NCI-H82 treated with DMSO at 0.1 percent for 48 hours (cell line): ENCODE measurements at regions not wholly inside any gene's neighbourhood (a gene's known extent, or its start where the extent isn't known, plus 50 kb on each side); places are given as distances from the start of the nearest gene placed in this dataset.
"Not testable (repeated sequence)": the region's sequence is repeated elsewhere in the genome, so short reads cannot be mapped to it uniquely, and the experiment has no call there.

Source experiments
- DNase-seq: peaks from one replicate; lab custom pipeline; 2025; ENCODE audit not compliant: unreplicated experiment; lab: John Stamatoyannopoulos, UW

- no peak for DNase-seq
Measured at GRCh38 chr5:89067362-89067761, 184.4 kb upstream of the MEF2C start.

DNA sequence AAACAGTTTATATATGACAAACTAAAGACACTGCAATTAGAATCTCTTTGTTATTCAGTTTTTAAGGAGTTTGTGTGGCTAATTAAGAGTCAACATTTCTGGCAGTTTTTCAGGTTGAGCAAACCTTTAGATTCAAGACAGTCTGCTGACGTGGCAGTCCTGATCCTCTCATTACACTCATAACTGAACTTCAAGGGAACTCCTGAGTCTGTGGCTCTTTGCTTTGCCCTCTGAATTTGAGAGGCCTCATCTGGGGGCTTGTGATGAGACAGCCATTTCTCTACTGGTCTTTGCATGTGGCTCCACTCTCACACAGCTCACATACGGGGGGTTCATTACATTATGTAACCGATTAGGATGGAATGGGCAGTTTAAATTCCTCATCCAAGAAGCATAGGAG lies 182.9 kb upstream of the MEF2C start:
- DNase-seq: no peak

- DNase-seq: no peak
Measured at GRCh38 chr5:89064736-89065135, 181.8 kb upstream of the MEF2C start.

- DNase-seq: no peak
Measured at GRCh38 chr5:89064054-89064453, 181.1 kb upstream of the MEF2C start.

DNA sequence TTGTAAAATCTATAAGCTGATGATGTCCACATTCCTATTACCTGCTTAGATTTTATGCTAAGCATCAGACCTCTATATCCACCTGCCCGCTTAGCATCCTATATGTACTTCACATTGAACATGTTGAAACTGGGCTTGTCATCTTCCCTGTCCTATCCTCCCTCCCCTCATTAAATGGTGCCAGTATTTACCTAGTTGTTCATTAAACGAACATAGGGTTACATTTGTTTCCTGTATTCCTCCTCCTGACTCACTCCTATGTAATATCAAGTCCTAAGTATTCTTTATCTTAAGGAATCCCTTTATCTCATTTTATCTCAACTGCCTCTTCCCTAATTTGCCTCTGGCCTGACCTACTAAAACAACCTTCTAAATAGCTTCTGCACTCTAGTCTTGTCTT lies 177.8 kb upstream of the MEF2C start:
- DNase-seq: no peak

DNA sequence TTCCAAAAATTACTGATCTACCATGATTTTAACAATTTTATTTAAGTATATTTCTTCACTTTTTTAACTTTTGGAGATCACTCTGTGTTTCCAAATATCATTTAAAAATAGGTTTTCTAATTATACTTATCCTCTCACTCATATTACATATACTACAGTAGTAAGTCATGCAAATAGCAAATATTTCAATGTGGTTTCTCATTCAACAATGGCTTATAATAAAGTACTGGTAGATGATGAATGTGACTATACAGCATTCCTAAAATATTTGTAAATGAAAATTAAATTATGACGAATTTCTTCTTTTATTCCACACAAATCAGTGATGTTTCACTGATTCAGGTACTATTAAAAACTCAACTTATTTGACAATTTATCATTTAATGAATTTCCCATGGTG lies 176.3 kb upstream of the MEF2C start:
- no peak for DNase-seq

GRCh38 chr5:89055695-89056085 lies 172.7 kb upstream of the MEF2C start:
- DNase-seq: no peak

GRCh38 chr5:89055015-89055694 lies 172.2 kb upstream of the MEF2C start:
- no peak for DNase-seq

DNA sequence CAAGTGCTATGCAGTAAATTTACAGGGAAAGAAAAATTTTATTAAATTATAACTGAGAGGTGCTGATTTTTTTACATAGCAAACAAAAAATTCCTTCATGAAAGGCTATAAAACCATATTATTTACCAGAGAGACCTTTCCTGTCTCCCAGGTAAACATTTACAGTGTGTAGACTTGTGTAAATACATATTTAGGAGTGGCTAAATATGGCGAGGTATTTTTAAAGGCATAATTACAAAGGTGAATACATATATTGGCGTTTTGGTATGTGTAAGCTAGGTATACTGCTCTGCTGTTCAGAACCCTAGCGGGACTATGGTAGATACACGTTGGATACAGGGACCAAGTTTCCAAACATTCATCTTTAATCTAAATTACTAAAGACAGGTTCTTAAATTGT lies 170.6 kb upstream of the MEF2C start:
- DNase-seq: no peak

DNA sequence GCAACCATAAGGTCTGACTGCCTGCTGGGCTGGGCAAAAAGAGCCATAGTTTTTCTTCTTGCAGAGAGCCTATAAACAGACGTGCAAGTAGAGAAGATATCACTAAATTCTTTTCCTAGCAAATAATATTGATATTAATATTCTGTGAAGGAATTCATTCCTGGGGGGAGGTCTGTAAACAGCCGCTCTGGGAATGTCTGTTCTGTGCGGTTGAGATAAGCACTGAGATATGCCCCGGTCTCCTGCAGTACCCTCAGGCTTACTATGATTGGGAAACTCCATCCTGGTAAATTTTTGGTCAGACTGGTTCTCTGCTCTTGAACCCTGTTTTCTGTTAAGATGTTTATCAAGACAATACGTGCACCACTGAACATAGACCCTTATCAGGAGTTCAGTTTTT lies 167.1 kb upstream of the MEF2C start:
- not testable (repeated sequence) for DNase-seq

DNA sequence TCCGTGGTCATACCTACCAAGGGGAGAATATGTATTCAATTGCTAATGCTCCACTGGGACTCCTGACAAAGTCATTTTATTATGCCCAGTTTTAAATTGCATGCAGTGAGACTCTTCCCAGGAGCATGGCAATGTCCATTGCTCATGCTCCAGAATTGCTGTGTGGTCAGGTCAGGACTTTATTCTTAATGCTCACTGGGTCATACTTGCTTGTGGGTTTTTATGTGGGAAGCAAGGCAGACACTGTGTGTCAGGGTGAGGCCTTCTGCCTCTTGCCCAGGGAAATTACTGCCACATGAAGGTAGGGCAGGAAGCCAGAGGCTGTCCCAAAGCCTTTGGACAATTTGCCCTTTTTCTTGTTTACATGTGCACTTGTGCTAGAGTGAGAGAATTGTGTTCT lies 164.6 kb upstream of the MEF2C start:
- DNase-seq: no peak

- no peak for DNase-seq
Measured at GRCh38 chr5:89045216-89045615, 162.2 kb upstream of the MEF2C start.

DNA sequence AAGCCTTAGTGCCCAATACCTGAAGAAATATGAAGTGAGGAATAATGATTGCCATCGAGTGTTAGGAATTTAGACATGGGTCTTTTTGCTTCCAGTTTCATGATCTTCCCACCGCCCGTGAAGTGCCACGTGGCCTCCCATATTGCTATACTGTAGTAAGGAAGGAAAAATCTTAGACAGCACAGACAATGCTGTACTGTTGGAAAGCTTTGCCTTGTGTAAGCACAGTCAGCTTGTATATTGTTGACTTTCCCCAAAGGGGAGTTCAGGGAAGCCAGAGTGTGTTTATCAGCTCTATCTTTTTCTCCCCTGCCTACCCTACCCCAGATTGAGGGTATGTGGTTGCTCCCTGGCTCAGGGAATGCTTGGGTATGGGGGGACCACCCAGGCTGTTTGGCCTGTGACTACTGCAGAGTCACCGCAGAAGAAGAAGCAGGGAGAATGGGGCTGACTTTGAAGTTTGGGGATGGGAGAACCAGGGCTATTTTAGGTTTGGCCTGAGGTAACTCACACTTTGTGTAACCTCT lies 161.8 kb upstream of the MEF2C start:
- no peak for DNase-seq

DNA sequence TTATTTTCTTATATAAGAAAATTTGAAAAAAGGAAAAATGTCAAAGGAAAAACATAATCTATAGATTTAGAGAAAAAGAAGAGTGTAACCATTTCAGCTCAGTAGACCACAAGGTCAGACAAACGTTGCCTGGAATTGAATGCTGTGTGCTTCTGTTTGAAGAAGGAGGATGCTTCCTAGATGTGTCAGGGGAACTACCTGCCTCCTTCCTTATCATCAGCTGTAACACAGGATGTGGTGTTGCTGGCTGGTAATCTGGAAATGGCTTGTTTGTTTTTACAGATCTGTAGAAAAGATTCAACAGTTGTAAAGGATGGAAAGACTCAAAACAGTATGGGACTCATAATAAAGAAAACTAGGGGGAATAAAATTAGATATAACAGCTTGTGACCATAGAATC lies 160.7 kb upstream of the MEF2C start:
- DNase-seq: no peak

- DNase-seq: no peak
Measured at GRCh38 chr5:89042746-89043145, 159.8 kb upstream of the MEF2C start.

DNA sequence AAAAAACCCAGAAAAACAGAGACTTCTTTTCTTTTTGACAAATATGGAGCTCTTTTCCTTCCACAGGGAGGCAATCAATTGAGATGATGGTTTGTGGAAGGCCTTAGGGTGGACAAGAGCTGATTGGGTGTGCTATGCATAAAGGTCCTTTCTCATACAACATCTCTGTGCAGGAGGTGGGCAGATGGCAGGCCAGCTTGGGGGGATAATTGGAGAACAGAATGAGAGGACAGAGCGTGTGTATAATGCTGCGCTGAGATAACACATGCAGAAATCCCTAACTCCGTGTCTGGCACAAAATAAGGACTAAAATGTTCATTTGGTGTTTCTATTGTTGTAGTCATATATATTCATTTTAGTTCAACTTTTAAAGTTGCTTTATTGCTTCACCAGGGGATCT lies 159.0 kb upstream of the MEF2C start:
- DNase-seq: no peak

DNA sequence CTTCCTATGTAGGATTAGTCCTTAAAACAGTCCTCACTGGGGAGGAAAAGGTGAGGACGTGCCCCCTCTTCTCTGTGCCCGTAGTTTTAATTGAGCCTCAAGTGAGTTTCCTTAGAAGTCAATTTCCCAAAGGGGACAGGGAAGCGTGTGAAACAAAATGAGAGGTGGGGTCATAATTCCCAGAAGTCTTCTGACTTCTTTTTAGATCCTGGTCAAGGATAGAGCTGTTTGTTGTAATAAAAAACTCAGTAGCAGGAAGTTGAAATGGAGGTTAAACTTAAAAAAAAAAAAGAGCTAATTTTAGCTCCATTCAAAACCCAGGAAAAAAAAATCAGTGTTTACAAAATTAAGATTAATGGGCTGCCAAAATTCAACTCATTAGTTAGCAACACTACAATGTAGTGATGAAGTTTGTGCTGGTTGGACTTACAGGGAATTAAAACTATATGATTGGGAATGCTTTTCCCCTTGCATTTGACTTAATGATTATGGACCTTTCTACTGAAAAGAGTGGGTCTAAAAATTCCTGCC lies 158.3 kb upstream of the MEF2C start:
- DNase-seq: no peak

DNA sequence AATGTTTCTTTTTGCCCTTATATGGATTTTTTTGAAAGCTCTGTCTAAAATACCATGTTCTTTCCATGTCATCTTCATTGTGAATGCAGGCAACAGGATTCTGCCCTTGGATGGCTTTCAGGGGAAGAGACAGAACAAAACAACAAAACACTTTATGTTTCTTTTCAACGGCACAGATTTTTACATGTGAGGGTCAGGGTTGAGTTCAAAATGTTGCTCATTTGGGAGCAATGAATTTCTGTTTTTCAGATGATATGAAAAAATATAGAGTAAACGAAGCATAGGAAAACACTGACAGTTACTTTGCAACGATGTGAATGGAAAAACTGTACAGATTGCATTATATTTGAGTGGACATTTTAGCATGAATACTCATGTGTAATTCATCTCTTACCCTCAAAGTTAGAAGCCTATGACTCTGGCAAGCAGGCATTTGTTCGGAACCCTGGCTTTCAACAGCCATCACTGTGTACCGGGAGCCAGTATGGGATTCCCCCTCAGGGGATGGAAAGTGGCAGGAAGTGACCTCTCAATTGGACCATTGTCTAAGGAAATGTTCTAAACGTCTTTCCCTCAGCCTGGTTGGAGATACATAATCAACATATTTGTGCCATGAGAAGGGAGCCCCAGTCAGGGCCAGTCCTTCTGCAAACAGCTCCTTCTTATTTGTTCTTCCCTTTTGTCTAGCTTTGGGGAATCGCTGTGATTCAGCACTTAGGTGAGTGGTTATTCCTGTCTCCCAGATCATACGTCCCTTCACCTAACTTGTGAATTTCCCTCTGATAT lies 153.9 kb upstream of the MEF2C start:
- DNase-seq: no peak

- DNase-seq: no peak
Measured at GRCh38 chr5:89036166-89036565, 153.2 kb upstream of the MEF2C start.

DNA sequence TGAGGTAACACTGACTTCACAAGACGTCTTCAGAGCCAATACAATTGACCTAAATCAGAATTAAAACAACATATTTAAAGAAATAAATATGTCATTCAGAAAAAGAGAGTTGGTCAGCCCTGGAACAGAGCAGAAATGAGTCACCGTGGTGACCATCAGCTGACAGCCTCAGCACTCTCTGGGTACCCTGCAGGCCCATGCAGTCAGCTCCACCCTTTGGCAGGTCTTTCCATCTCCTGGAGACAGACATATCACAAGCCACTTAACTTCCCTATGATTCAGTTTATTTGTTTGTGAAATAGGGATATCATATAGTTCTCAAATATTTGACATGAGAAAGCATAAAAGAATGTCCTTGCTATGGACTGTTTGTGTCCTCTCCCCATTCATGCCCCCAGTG lies 151.6 kb upstream of the MEF2C start:
- no peak for DNase-seq

- no peak for DNase-seq
Measured at GRCh38 chr5:89030798-89031197, 147.8 kb upstream of the MEF2C start.

- no peak for DNase-seq
Measured at GRCh38 chr5:89028595-89029285, 145.8 kb upstream of the MEF2C start.
